ENCODE measurements at regions not wholly inside any gene's neighbourhood (a gene's known extent, or its start where the extent isn't known, plus 50 kb on each side); places are given as distances from the start of the nearest gene placed in this dataset.

GRCh38 chr7:88647825-88648224 lies 111.7 kb upstream of the ZNF804B start:
- TF ChIP-seq POLR2A (IDR thresholded peaks at IDR 0.05) (no peak), CTCF (IDR thresholded peaks at IDR 0.05) (no peak)
- H3K36me3 ChIP-seq: no peaks in the 10 kb centered on the region
- DNase-seq: no peak
- H3K27ac ChIP-seq: no peak overlapping the region
- peaks cover 0 to 7% (median 0%) of the 10 kb centered on the region in 3 donors for H3K9me3 ChIP-seq
- intact Hi-C loops (cut with DNase I): no loop called here
- H3K4me1 ChIP-seq: no peaks in the 10 kb centered on the region
- H3K27me3 ChIP-seq: no peaks in the 10 kb centered on the region
- no peak overlapping the region for H3K4me3 ChIP-seq
- WGBS, 2 donors: 48% methylated on average over 2 of the region's 2 CpGs

GRCh38 chr7:88638583-88638982 lies 120.9 kb upstream of the ZNF804B start:
- intact Hi-C loops (cut with DNase I): no loop called here
- DNase-seq: no peak
- H3K4me3 ChIP-seq: no peak overlapping the region
- no peaks in the 10 kb centered on the region for H3K4me1 ChIP-seq
- H3K36me3 ChIP-seq: no peaks in the 10 kb centered on the region
- H3K27ac ChIP-seq: no peak overlapping the region
- TF ChIP-seq CTCF (IDR thresholded peaks at IDR 0.05): no peak
- no peak for TF ChIP-seq POLR2A (IDR thresholded peaks at IDR 0.05)
- H3K9me3 ChIP-seq: no peaks in the 10 kb centered on the region
- WGBS, 2 donors: 67 to 85% methylated on average over 6 of the region's 6 CpGs
- no peaks in the 10 kb centered on the region for H3K27me3 ChIP-seq

- TF ChIP-seq CTCF (IDR thresholded peaks at IDR 0.05): no peak
- TF ChIP-seq POLR2A (IDR thresholded peaks at IDR 0.05): no peak
- intact Hi-C loops (cut with DNase I): no loop called here
- Histone ChIP-seq H3K4me1 (no peaks in the 10 kb centered on the region), H3K27ac (no peak overlapping the region), H3K27me3 (no peaks in the 10 kb centered on the region), H3K36me3 (no peaks in the 10 kb centered on the region), H3K4me3 (no peak overlapping the region), H3K9me3 (no peaks in the 10 kb centered on the region)
- DNase-seq: no peak
Measured at GRCh38 chr7:88637795-88638194, 121.7 kb upstream of the ZNF804B start.

GRCh38 chr7:88635149-88635548 lies 124.4 kb upstream of the ZNF804B start:
- H3K36me3 ChIP-seq: no peaks in the 10 kb centered on the region
- DNase-seq: no peak
- no peaks in the 10 kb centered on the region for H3K9me3 ChIP-seq
- no peak overlapping the region for H3K27ac ChIP-seq
- intact Hi-C loops (cut with DNase I): no loop called here
- TF ChIP-seq POLR2A (IDR thresholded peaks at IDR 0.05): no peak
- no peak for TF ChIP-seq CTCF (IDR thresholded peaks at IDR 0.05)
- no peaks in the 10 kb centered on the region for H3K27me3 ChIP-seq
- WGBS, 2 donors: 28 to 41% methylated on average over 1 of the region's 1 CpG
- no peaks in the 10 kb centered on the region for H3K4me1 ChIP-seq
- no peak overlapping the region for H3K4me3 ChIP-seq

- intact Hi-C loops (cut with DNase I): no loop called here
- Histone ChIP-seq H3K27me3 (no peaks in the 10 kb centered on the region), H3K9me3 (no peaks in the 10 kb centered on the region), H3K27ac (no peak overlapping the region), H3K4me3 (no peak overlapping the region), H3K4me1 (no peaks in the 10 kb centered on the region), H3K36me3 (no peaks in the 10 kb centered on the region)
- no peak for TF ChIP-seq POLR2A (IDR thresholded peaks at IDR 0.05)
- no peak for TF ChIP-seq CTCF (IDR thresholded peaks at IDR 0.05)
- WGBS, 2 donors: 41 to 45% methylated on average over 1 of the region's 1 CpG
- DNase-seq: no peak
Measured at GRCh38 chr7:88629559-88629958, 129.9 kb upstream of the ZNF804B start.

All from esophagus squamous epithelium (tissue), 5 donors.